HG03135 (cell line): ENCODE measurements at regions not wholly inside any gene's neighbourhood (a gene's known extent, or its start where the extent isn't known, plus 50 kb on each side); places are given as distances from the start of the nearest gene placed in this dataset.

Source experiments
- ATAC-seq: cut with Tn5 transposase; IDR thresholded peaks from one replicate; pipeline ENCODE4 v1.9.1; 2021; ENCODE audit warnings: mild to moderate bottlenecking, moderate library complexity; ENCODE audit not compliant: unreplicated experiment

- ATAC-seq = no peak
Observed at GRCh38 chr4:54793856-54794422, 136.2 kb downstream of the KIT start.
